ENCODE measurements at regions not wholly inside any gene's neighbourhood (a gene's known extent, or its start where the extent isn't known, plus 50 kb on each side); places are given as distances from the start of the nearest gene placed in this dataset.
A peak's percentile ranks its signal among the peaks of the same experiment; 100 is the strongest.

DNA sequence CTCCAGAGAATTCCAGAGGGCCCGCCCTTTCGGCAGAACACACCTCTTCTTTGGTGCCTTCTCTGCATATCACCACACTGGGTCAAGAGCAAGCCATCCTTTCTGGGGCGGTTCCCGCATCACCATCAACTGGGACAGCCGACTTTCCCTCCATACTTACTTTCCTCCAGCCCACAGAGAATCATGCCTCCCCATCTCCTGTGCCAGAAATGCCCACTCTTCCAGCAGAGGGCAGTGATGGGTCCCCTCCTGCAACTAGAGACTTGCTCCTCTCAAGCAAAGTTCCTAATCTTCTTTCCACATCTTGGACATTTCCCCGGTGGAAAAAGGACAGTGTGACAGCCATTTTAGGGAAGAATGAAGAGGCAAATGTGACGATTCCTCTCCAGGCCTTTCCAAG is 157.7 kb downstream of the C11orf91 start:
- POLR2A ChIA-PET: no interaction called here
- peaks cover 0 to 7% of the 10 kb centered on the region in 2 experiments; a peak in 1 of 3 replicates for H3K36me3 ChIP-seq (ENCODE audit: control insufficient read depth in 2 of 2, insufficient read depth in 1 of 2, low read length in 2 of 2)

DNA sequence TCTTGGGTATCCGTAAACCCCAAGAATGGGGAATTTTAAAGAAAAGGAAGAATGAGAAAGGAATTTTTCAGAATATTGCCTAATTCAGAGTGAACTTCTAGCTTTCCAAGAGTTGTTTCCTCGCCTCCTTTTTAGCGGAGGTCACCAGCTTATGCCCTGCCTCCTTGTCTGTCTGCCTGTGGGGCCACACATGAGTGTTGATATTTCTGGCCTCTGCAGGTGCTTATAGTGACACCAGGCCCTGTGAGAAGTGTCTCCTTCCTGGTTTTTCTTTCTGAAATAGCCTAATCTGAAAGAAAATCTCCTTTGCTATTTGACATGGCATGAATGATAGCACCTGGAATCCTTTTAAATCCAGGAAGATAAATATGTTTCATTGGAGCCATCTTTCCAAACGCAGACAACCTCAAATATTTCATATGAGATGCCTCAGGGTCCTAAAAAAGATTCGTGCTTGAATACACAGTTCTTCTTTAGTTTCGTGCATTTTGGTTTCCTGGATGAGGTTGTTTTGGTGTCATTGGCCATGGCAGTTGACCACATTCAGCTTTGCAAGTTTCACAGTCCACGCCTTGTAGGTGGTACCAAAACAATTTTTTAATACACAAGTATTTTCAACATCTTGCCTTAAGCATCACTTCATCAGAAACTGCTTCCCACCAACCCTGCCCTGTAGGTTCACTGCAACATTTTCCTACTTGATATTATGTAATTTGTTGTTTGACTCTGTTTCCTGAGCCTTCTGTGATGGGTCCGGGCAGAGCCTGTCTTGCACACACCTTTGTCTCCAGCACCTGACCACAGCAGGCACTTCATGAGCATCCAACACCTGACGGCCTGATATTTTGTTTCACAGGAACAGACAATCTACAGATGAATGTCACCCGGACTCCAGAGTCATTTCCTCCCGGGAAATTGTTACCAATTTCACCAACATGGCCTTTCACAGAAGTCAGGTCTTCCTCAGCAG is 159.4 kb downstream of the C11orf91 start:
- CTCF ChIA-PET: interaction anchor here (0.6 to 1.2 kb wide), 3 partner anchors 66 to 148 kb away, joined by 3 read pairs; no protein-coding TSS in a partner anchor
- H3K27ac ChIP-seq (ENCODE audit: extremely low read depth, low read depth, low read length): no peak overlapping the region
- TF ChIP-seq ZSCAN16 (tag by site-specific recombination; IDR thresholded peaks at IDR 0.05): no peak
- no peak for TF ChIP-seq IKZF3 (tag by site-specific recombination; IDR thresholded peaks at IDR 0.05)
- no peak for TF ChIP-seq RBAK (tag by site-specific recombination; IDR thresholded peaks at IDR 0.05)
- TF ChIP-seq, protein P1, sequence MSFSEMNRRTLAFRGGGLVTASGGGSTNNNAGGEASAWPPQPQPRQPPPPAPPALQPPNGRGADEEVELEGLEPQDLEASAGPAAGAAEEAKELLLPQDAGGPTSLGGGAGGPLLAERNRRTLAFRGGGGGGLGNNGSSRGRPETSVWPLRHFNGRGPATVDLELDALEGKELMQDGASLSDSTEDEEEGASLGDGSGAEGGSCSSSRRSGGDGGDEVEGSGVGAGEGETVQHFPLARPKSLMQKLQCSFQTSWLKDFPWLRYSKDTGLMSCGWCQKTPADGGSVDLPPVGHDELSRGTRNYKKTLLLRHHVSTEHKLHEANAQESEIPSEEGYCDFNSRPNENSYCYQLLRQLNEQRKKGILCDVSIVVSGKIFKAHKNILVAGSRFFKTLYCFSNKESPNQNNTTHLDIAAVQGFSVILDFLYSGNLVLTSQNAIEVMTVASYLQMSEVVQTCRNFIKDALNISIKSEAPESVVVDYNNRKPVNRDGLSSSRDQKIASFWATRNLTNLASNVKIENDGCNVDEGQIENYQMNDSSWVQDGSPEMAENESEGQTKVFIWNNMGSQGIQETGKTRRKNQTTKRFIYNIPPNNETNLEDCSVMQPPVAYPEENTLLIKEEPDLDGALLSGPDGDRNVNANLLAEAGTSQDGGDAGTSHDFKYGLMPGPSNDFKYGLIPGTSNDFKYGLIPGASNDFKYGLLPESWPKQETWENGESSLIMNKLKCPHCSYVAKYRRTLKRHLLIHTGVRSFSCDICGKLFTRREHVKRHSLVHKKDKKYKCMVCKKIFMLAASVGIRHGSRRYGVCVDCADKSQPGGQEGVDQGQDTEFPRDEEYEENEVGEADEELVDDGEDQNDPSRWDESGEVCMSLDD (tag by site-specific recombination; IDR thresholded peaks at IDR 0.05): no peak
- TF ChIP-seq ZNF768 (tag by site-specific recombination; IDR thresholded peaks at IDR 0.05): no peak
- TF ChIP-seq ZNF2 (tag by site-specific recombination; IDR thresholded peaks at IDR 0.05): no peak
- TF ChIP-seq, protein P2, sequence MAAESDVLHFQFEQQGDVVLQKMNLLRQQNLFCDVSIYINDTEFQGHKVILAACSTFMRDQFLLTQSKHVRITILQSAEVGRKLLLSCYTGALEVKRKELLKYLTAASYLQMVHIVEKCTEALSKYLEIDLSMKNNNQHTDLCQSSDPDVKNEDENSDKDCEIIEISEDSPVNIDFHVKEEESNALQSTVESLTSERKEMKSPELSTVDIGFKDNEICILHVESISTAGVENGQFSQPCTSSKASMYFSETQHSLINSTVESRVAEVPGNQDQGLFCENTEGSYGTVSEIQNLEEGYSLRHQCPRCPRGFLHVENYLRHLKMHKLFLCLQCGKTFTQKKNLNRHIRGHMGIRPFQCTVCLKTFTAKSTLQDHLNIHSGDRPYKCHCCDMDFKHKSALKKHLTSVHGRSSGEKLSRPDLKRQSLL (tag by site-specific recombination; IDR thresholded peaks at IDR 0.05): no peak
- TF ChIP-seq ZBTB48 (tag by site-specific recombination; IDR thresholded peaks at IDR 0.05): no peak
- TF ChIP-seq, protein P3, sequence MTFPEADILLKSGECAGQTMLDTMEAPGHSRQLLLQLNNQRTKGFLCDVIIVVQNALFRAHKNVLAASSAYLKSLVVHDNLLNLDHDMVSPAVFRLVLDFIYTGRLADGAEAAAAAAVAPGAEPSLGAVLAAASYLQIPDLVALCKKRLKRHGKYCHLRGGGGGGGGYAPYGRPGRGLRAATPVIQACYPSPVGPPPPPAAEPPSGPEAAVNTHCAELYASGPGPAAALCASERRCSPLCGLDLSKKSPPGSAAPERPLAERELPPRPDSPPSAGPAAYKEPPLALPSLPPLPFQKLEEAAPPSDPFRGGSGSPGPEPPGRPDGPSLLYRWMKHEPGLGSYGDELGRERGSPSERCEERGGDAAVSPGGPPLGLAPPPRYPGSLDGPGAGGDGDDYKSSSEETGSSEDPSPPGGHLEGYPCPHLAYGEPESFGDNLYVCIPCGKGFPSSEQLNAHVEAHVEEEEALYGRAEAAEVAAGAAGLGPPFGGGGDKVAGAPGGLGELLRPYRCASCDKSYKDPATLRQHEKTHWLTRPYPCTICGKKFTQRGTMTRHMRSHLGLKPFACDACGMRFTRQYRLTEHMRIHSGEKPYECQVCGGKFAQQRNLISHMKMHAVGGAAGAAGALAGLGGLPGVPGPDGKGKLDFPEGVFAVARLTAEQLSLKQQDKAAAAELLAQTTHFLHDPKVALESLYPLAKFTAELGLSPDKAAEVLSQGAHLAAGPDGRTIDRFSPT (tag by site-specific recombination; IDR thresholded peaks at IDR 0.05): no peak
- TF ChIP-seq ZNF521 (tag by site-specific recombination; IDR thresholded peaks at IDR 0.05): no peak
- TF ChIP-seq ZNF776 (tag by site-specific recombination; IDR thresholded peaks at IDR 0.05; ENCODE audit: borderline replicate concordance): no peak
- TF ChIP-seq, protein P4, sequence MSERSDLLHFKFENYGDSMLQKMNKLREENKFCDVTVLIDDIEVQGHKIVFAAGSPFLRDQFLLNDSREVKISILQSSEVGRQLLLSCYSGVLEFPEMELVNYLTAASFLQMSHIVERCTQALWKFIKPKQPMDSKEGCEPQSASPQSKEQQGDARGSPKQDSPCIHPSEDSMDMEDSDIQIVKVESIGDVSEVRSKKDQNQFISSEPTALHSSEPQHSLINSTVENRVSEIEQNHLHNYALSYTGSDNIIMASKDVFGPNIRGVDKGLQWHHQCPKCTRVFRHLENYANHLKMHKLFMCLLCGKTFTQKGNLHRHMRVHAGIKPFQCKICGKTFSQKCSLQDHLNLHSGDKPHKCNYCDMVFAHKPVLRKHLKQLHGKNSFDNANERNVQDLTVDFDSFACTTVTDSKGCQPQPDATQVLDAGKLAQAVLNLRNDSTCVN (tag by site-specific recombination; optimal IDR thresholded peaks at IDR 0.05): no peak
- TF ChIP-seq ZNF707 (tag by site-specific recombination; IDR thresholded peaks at IDR 0.05): no peak
- no peak for TF ChIP-seq ZNF596 (tag by site-specific recombination; IDR thresholded peaks at IDR 0.05)
- no peak for TF ChIP-seq TRIM28 (IDR thresholded peaks at IDR 0.05; ENCODE audit: borderline replicate concordance, low read length)
- TF ChIP-seq KLF7 (tag by site-specific recombination; IDR thresholded peaks at IDR 0.05; ENCODE audit: borderline replicate concordance): no peak

More for the DNA sequence above, 157.7 kb downstream of the C11orf91 start:
- Histone ChIP-seq H3K4me3 (ENCODE audit: low read depth, low read length) (no peak overlapping the region), H3K4me1 (ENCODE audit: control insufficient read depth, insufficient read depth, low read length) (no peaks in the 10 kb centered on the region), H3K27ac (ENCODE audit: extremely low read depth, low read depth, low read length) (no peak overlapping the region), H3K9me3 (ENCODE audit: control insufficient read depth, insufficient read depth, low read depth, low read length) (no peaks in the 10 kb centered on the region)
- TF ChIP-seq ZNF654 (tag by site-specific recombination; IDR thresholded peaks at IDR 0.05; ENCODE audit: low read depth) (peak; percentile 14; the same call in 1 of the 2 replicates), PRDM1 (tag by site-specific recombination; IDR thresholded peaks at IDR 0.05) (0 out of 2 replicates have a peak, but pooled peaks have one; percentile 7), ZNF404 (tag by site-specific recombination; IDR thresholded peaks at IDR 0.05) (no peak), GLIS1 (tag by site-specific recombination; IDR thresholded peaks at IDR 0.05) (no peak), ZNF830 (tag by site-specific recombination; IDR thresholded peaks at IDR 0.05; ENCODE audit: low read depth) (no peak)
- TF ChIP-seq, protein P5, sequence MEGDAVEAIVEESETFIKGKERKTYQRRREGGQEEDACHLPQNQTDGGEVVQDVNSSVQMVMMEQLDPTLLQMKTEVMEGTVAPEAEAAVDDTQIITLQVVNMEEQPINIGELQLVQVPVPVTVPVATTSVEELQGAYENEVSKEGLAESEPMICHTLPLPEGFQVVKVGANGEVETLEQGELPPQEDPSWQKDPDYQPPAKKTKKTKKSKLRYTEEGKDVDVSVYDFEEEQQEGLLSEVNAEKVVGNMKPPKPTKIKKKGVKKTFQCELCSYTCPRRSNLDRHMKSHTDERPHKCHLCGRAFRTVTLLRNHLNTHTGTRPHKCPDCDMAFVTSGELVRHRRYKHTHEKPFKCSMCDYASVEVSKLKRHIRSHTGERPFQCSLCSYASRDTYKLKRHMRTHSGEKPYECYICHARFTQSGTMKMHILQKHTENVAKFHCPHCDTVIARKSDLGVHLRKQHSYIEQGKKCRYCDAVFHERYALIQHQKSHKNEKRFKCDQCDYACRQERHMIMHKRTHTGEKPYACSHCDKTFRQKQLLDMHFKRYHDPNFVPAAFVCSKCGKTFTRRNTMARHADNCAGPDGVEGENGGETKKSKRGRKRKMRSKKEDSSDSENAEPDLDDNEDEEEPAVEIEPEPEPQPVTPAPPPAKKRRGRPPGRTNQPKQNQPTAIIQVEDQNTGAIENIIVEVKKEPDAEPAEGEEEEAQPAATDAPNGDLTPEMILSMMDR (tag by site-specific recombination; IDR thresholded peaks at IDR 0.05): 0 out of 2 replicates have a peak, but pooled peaks have one; percentile 25
- CTCF ChIA-PET: interaction anchor here (0.7 to 1.2 kb wide), 4 partner anchors 10 to 147 kb away, joined by 3 to 4 read pairs (median 3); no protein-coding TSS in a partner anchor

More for the DNA sequence above, 159.4 kb downstream of the C11orf91 start:
- Histone ChIP-seq H3K9me3 (ENCODE audit: control insufficient read depth, insufficient read depth, low read depth, low read length) (no peaks in the 10 kb centered on the region), H3K4me3 (ENCODE audit: low read depth, low read length) (no peak overlapping the region), H3K4me1 (ENCODE audit: control insufficient read depth, insufficient read depth, low read length) (no peaks in the 10 kb centered on the region), H3K36me3 (ENCODE audit: control insufficient read depth in 2 of 2, insufficient read depth in 1 of 2, low read length in 2 of 2) (peaks cover 0 to 4% of the 10 kb centered on the region in 2 experiments; a peak in 1 of 3 replicates)
- POLR2A ChIA-PET: no interaction called here

Measured in HEK293 (cell line).